IMR-90 (cell line): ENCODE measurements at regions not wholly inside any gene's neighbourhood (a gene's known extent, or its start where the extent isn't known, plus 50 kb on each side); places are given as distances from the start of the nearest gene placed in this dataset.

ENCODE experiments used
- ATAC-seq: fragments of 200-7000 bp; cut with Tn5 transposase; 2 replicates; pipeline ENCODE4 v1.9.1; 2020; ENCODE audit warnings: low read depth, mild to moderate bottlenecking, moderate library complexity
- BruUV-seq: library from RNA; stranded (reverse); fragments of 400-500 nt; replicated peaks from 2 replicates; lab custom pipeline; 2021; lab: Mats Ljungman, UMichigan
- CTCF ChIA-PET: fragments of 300-600 bp; formaldehyde crosslinking; extraction: SDS; loops from one replicate; lab custom pipeline; 2021; ENCODE audit warnings: antibody characterized with exemption; lab: Yijun Ruan, JAX
- POLR2A ChIA-PET: fragments of 300-600 bp; sonication (Branson Sonifier 250); formaldehyde crosslinking; loops from one replicate; lab custom pipeline; 2022; ENCODE audit warnings: antibody characterized with exemption; ENCODE audit not compliant: unreplicated experiment; lab: Charles Lee
- DNase-seq: peaks from one replicate; pipeline ENCODE4 v3.0.0; 2013
- H2AFZ ChIP-seq: replicated peaks from 2 replicates; pipeline ENCODE3; 2013; ENCODE audit warnings: low read length, mild to moderate bottlenecking; ENCODE audit not compliant: poor library complexity
- H2AK5ac ChIP-seq: 2 replicates; pipeline ENCODE4 v1.6.1; 2013; ENCODE audit warnings: low read depth, low read length, inconsistent platforms
- H2AK9ac ChIP-seq: replicated peaks from 2 replicates; pipeline ENCODE3; 2013; ENCODE audit warnings: mild to moderate bottlenecking, low read depth, low read length, moderate library complexity; ENCODE audit not compliant: poor library complexity
- H2BK120ac ChIP-seq: 2 replicates; pipeline ENCODE4 v1.6.1; 2013; ENCODE audit warnings: low read depth, low read length, inconsistent platforms
- H2BK15ac ChIP-seq: 3 replicates; pipeline ENCODE4 v1.6.1; 2013; ENCODE audit warnings: low read depth, low read length, inconsistent platforms
- H2BK20ac ChIP-seq: 2 replicates; pipeline ENCODE4 v1.6.1; 2013; ENCODE audit warnings: low read depth, mild to moderate bottlenecking, inconsistent platforms, low read length, moderate library complexity
- H2BK5ac ChIP-seq: 2 replicates; pipeline ENCODE4 v1.6.1; 2013; ENCODE audit warnings: mild to moderate bottlenecking, low read depth, low read length, inconsistent platforms; ENCODE audit not compliant: poor library complexity, severe bottlenecking
- H3K14ac ChIP-seq: replicated peaks from 2 replicates; pipeline ENCODE4 v1.6.1; 2013; ENCODE audit warnings: low read depth, low read length, inconsistent platforms
- H3K18ac ChIP-seq: 2 replicates; pipeline ENCODE4 v1.6.1; 2013; ENCODE audit warnings: low read depth, low read length, control low read depth
- H3K23ac ChIP-seq: 2 replicates; pipeline ENCODE4 v1.6.1; 2013; ENCODE audit warnings: low read depth, low read length, inconsistent platforms
- H3K27ac ChIP-seq: 2 replicates; pipeline ENCODE4 v1.5.1; 2013; ENCODE audit warnings: mild to moderate bottlenecking, control low read depth, low read length; ENCODE audit not compliant: insufficient read depth
- H3K27me3 ChIP-seq: 2 replicates; pipeline ENCODE4 v1.6.1; 2013; ENCODE audit warnings: low read length; ENCODE audit not compliant: control insufficient read depth, insufficient read depth
- H3K36me3 ChIP-seq: 2 replicates; pipeline ENCODE4 v1.6.1; 2013; ENCODE audit warnings: low read length, mixed read lengths; ENCODE audit not compliant: control insufficient read depth, insufficient read depth
- H3K4ac ChIP-seq: 2 replicates; pipeline ENCODE4 v1.6.1; 2013; ENCODE audit warnings: low read depth, low read length, inconsistent platforms
- H3K4me1 ChIP-seq: 2 replicates; pipeline ENCODE4 v1.6.1; 2013; ENCODE audit warnings: low read length, mixed read lengths; ENCODE audit not compliant: control insufficient read depth, insufficient read depth
- H3K4me2 ChIP-seq: 2 replicates; pipeline ENCODE4 v1.6.1; 2013; ENCODE audit warnings: low read depth, mild to moderate bottlenecking, control low read depth, low read length, moderate library complexity
- H3K4me3 ChIP-seq: 2 replicates; pipeline ENCODE4 v1.5.1; 2013; ENCODE audit warnings: low read depth, mild to moderate bottlenecking, control low read depth, low read length, moderate library complexity; ENCODE audit not compliant: insufficient read depth
- H3K56ac ChIP-seq: 2 replicates; pipeline ENCODE4 v1.6.1; 2013; ENCODE audit warnings: low read length, inconsistent platforms; ENCODE audit not compliant: insufficient read depth; ENCODE audit errors: extremely low read depth
- H3K79me1 ChIP-seq, 2 experiments: 2 replicates each; pipeline ENCODE4 v1.6.1; 2013; ENCODE audit warnings: low read length in 2 of 2, inconsistent platforms in 1 of 2, low read depth in 1 of 2
- H3K9ac ChIP-seq: 2 replicates; pipeline ENCODE4 v1.6.1; 2013; ENCODE audit warnings: low read depth, low read length, control low read depth
- H3K9me1 ChIP-seq: 2 replicates; pipeline ENCODE4 v1.6.1; 2013; ENCODE audit warnings: low read length, inconsistent platforms; ENCODE audit not compliant: insufficient read depth
- H3K9me3 ChIP-seq: 2 replicates; pipeline ENCODE4 v1.6.1; 2013; ENCODE audit warnings: low read length; ENCODE audit not compliant: control insufficient read depth, insufficient read depth
- H4K20me1 ChIP-seq: 2 replicates; pipeline ENCODE4 v1.6.1; 2013; ENCODE audit warnings: low read length, inconsistent platforms; ENCODE audit not compliant: insufficient read depth
- H4K5ac ChIP-seq: 2 replicates; pipeline ENCODE4 v1.6.1; 2013; ENCODE audit warnings: mild to moderate bottlenecking, low read depth, low read length, control low read depth
- H4K8ac ChIP-seq, 2 experiments: 2 replicates each; pipeline ENCODE4 v1.6.1; 2013; ENCODE audit warnings: low read depth in 2 of 2, low read length in 2 of 2, control low read depth in 1 of 2, inconsistent platforms in 1 of 2
- H4K91ac ChIP-seq: 2 replicates; pipeline ENCODE4 v1.6.1; 2013; ENCODE audit warnings: low read depth, low read length, inconsistent platforms; ENCODE audit not compliant: insufficient read depth
- CEBPB ChIP-seq: IDR thresholded peaks from 2 replicates; pipeline ENCODE4 v1.6.1; 2012; ENCODE audit warnings: low read depth, low read length, improper control_type of control experiment
- WGBS, 2 experiments: methylation state at CpG; one replicate each; pipeline versions ENCODE4 v1.1.5 to v1.1.7; 2013; ENCODE audit warnings: missing lambda C conversion rate in 2 of 2; ENCODE audit not compliant: insufficient read length in 1 of 2; ENCODE audit errors: extremely low coverage in 2 of 2; 5-methylcytosine and 5-hydroxymethylcytosine counted together
- dilution Hi-C: fragments of 300-500 bp; cut with HindIII; formaldehyde crosslinking; loops from one replicate; pipeline ENCODE4 v1.14.3; 2018; ENCODE audit warnings: low sequenced_read_pairs; ENCODE audit not compliant: unreplicated experiment
- in situ Hi-C: fragments of 300-500 bp; cut with MboI; formaldehyde crosslinking; loops from 3 replicates; pipeline ENCODE4 v1.14.3; 2019; ENCODE audit warnings: low sequenced_read_pairs, inconsistent platforms, mixed read lengths
- intact Hi-C: fragments of 100-400 bp; cut with micrococcal nuclease; formaldehyde crosslinking; loops from 2 replicates; pipeline ENCODE4 v1.10.0; 2022

DNA sequence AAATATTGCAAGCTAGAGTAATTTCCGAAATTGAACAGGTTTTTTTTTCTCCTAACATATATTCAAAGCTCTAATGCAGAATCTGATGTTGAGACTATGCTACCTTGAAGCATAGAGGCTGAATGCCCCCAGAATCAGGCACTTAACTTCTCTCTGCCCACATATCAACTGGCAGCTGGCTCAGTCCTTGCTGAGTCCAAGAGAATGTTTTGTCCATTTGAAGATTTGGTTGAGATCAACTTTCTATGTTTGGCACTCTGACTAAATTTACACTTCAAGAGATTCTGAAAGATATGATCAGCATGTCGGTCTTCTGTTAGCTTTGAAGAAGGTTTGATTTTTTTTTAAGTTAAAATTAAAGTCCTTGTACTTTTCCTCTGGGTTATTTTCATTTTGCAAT is 1298.1 kb downstream of the EPHA7 start:
- Histone ChIP-seq H3K4ac (no peak overlapping the region), H2BK15ac (no peak overlapping the region), H3K9me1 (no peaks in the 10 kb centered on the region), H4K5ac (no peak overlapping the region), H3K4me3 (no peak overlapping the region), H3K27me3 (no peaks in the 10 kb centered on the region), H3K56ac (no peak overlapping the region), H3K27ac (no peak overlapping the region), H3K36me3 (no peaks in the 10 kb centered on the region), H4K91ac (no peak overlapping the region), H3K4me1 (no peaks in the 10 kb centered on the region), H3K23ac (no peak overlapping the region), H4K8ac (no peak overlapping the region), H4K20me1 (no peaks in the 10 kb centered on the region), H3K79me1 (no peaks in the 10 kb centered on the region), H3K9me3 (no peaks in the 10 kb centered on the region), H2BK20ac (no peak overlapping the region), H2AK5ac (no peak overlapping the region), H3K18ac (no peak overlapping the region), H2AFZ (no peak overlapping the region), H3K4me2 (no peak overlapping the region), H3K14ac (no peak overlapping the region), H2BK120ac (no peak overlapping the region), H2AK9ac (no peak overlapping the region), H3K9ac (no peak overlapping the region), H2BK5ac (no peak overlapping the region)
- no peak for TF ChIP-seq CEBPB
- in situ Hi-C loops: no loop called here
- ChIA-PET CTCF (interaction anchor here (1.1 kb wide), 1 partner anchor 8 kb away, joined by 3 read pairs; no protein-coding TSS in a partner anchor), POLR2A (interaction anchor here (0.6 kb wide), 1 partner anchor 701 kb away, joined by 6 read pairs; no protein-coding TSS in a partner anchor)
- intact Hi-C loops: loop anchor here (5.0 kb wide), 3 partner anchors 656 to 1179 kb away; no protein-coding TSS in a partner anchor
- dilution Hi-C loops: no loop called here
- DNase-seq (no peak), ATAC-seq (no peak)
- no CpG with 5 or more reads among the region's 2 CpGs for WGBS, 2 experiments
- no TSS peak for BruUV-seq
